ENCODE measurements at regions not wholly inside any gene's neighbourhood (a gene's known extent, or its start where the extent isn't known, plus 50 kb on each side); places are given as distances from the start of the nearest gene placed in this dataset.

- Mint-ChIP-seq H3K4me3 (ENCODE audit: unreplicated experiment) (no peak overlapping the region), H3K27me3 (ENCODE audit: low read depth, unreplicated experiment) (peaks cover 16% of the 10 kb centered on the region), H3K27ac (ENCODE audit: unreplicated experiment) (no peak overlapping the region), H3K36me3 (ENCODE audit: low read depth, unreplicated experiment) (no peaks in the 10 kb centered on the region), H3K9me3 (ENCODE audit: unreplicated experiment) (no peaks in the 10 kb centered on the region), H3K4me1 (ENCODE audit: low read depth, unreplicated experiment) (no peaks in the 10 kb centered on the region)
- Histone ChIP-seq H3K27ac (ENCODE audit: low read depth, low read length) (no peak overlapping the region), H3K4me3 (ENCODE audit: insufficient read depth, low read depth, low read length) (no peak overlapping the region), H3K9me3 (ENCODE audit: insufficient read depth, low read depth, low read length) (no peaks in the 10 kb centered on the region), H4K20me1 (ENCODE audit: insufficient read depth, low read length) (no peaks in the 10 kb centered on the region), H3K36me3 (ENCODE audit: insufficient read depth, low read length) (no peaks in the 10 kb centered on the region), H3K9ac (ENCODE audit: low read length) (no peak overlapping the region), H3K4me2 (ENCODE audit: low read length) (no peak overlapping the region), H3K4me1 (ENCODE audit: insufficient read depth, low read length) (no peaks in the 10 kb centered on the region), H2AFZ (ENCODE audit: low read depth, low read length) (no peak overlapping the region), H3K27me3 (ENCODE audit: insufficient read depth, low read length) (no peaks in the 10 kb centered on the region), H3K79me2 (ENCODE audit: insufficient read depth, low read length) (no peaks in the 10 kb centered on the region)
- FAIRE-seq (no peak), DNase-seq (ENCODE audit: low read depth) (no peak)
- no peak for TF ChIP-seq EZH2 (IDR thresholded peaks at IDR 0.05; ENCODE audit: insufficient read depth, low read length)
- TF ChIP-seq CTCF (IDR thresholded peaks at IDR 0.05; ENCODE audit: insufficient read depth, low read depth, low read length) = no peak
Observed at GRCh38 chr5:2619216-2619615, 132.3 kb downstream of the IRX2 start.

- no peak overlapping the region for H2AFZ ChIP-seq (ENCODE audit: low read depth, low read length)
- Mint-ChIP-seq H3K9me3 (ENCODE audit: unreplicated experiment) (no peaks in the 10 kb centered on the region), H3K36me3 (ENCODE audit: low read depth, unreplicated experiment) (no peaks in the 10 kb centered on the region), H3K4me3 (ENCODE audit: unreplicated experiment) (no peak overlapping the region), H3K4me1 (ENCODE audit: low read depth, unreplicated experiment) (no peaks in the 10 kb centered on the region), H3K27ac (ENCODE audit: unreplicated experiment) (no peak overlapping the region), H3K27me3 (ENCODE audit: low read depth, unreplicated experiment) (peaks cover 24% of the 10 kb centered on the region)
- no peaks in the 10 kb centered on the region for H3K4me1 ChIP-seq (ENCODE audit: insufficient read depth, low read length)
- H3K27ac ChIP-seq (ENCODE audit: low read depth, low read length) = no peak overlapping the region
- FAIRE-seq = no peak
- no peaks in the 10 kb centered on the region for H3K36me3 ChIP-seq (ENCODE audit: insufficient read depth, low read length)
- H3K9me3 ChIP-seq (ENCODE audit: insufficient read depth, low read depth, low read length) = no peaks in the 10 kb centered on the region
- no peak overlapping the region for H3K9ac ChIP-seq (ENCODE audit: low read length)
- H3K79me2 ChIP-seq (ENCODE audit: insufficient read depth, low read length) = no peaks in the 10 kb centered on the region
- H4K20me1 ChIP-seq (ENCODE audit: insufficient read depth, low read length) = no peaks in the 10 kb centered on the region
- TF ChIP-seq EZH2 (IDR thresholded peaks at IDR 0.05; ENCODE audit: insufficient read depth, low read length) (no peak), CTCF (IDR thresholded peaks at IDR 0.05; ENCODE audit: insufficient read depth, low read depth, low read length) (no peak)
- H3K27me3 ChIP-seq (ENCODE audit: insufficient read depth, low read length) = no peaks in the 10 kb centered on the region
- H3K4me3 ChIP-seq (ENCODE audit: insufficient read depth, low read depth, low read length) = no peak overlapping the region
- H3K4me2 ChIP-seq (ENCODE audit: low read length) = no peak overlapping the region
- DNase-seq (ENCODE audit: low read depth) = no peak
Observed at GRCh38 chr5:2617461-2617860, 134.0 kb downstream of the IRX2 start.

- TF ChIP-seq EZH2 (IDR thresholded peaks at IDR 0.05; ENCODE audit: insufficient read depth, low read length) (no peak), CTCF (IDR thresholded peaks at IDR 0.05; ENCODE audit: insufficient read depth, low read depth, low read length) (no peak)
- no peak overlapping the region for H3K27ac Mint-ChIP-seq (ENCODE audit: unreplicated experiment)
- Histone ChIP-seq H2AFZ (ENCODE audit: low read depth, low read length) (no peak overlapping the region), H3K9me3 (ENCODE audit: insufficient read depth, low read depth, low read length) (no peaks in the 10 kb centered on the region), H3K27me3 (ENCODE audit: insufficient read depth, low read length) (no peaks in the 10 kb centered on the region), H3K27ac (ENCODE audit: low read depth, low read length) (no peak overlapping the region), H3K4me3 (ENCODE audit: insufficient read depth, low read depth, low read length) (no peak overlapping the region), H3K36me3 (ENCODE audit: insufficient read depth, low read length) (no peaks in the 10 kb centered on the region), H3K4me2 (ENCODE audit: low read length) (no peak overlapping the region), H3K9ac (ENCODE audit: low read length) (no peak overlapping the region), H3K79me2 (ENCODE audit: insufficient read depth, low read length) (no peaks in the 10 kb centered on the region), H4K20me1 (ENCODE audit: insufficient read depth, low read length) (no peaks in the 10 kb centered on the region), H3K4me1 (ENCODE audit: insufficient read depth, low read length) (no peaks in the 10 kb centered on the region)
- no peak overlapping the region for H3K4me3 Mint-ChIP-seq (ENCODE audit: unreplicated experiment)
- no peaks in the 10 kb centered on the region for H3K4me1 Mint-ChIP-seq (ENCODE audit: low read depth, unreplicated experiment)
- DNase-seq (ENCODE audit: low read depth) = no peak
- H3K36me3 Mint-ChIP-seq (ENCODE audit: low read depth, unreplicated experiment) = no peaks in the 10 kb centered on the region
- peaks cover 22% of the 10 kb centered on the region for H3K27me3 Mint-ChIP-seq (ENCODE audit: low read depth, unreplicated experiment)
- FAIRE-seq = no peak
- H3K9me3 Mint-ChIP-seq (ENCODE audit: unreplicated experiment) = no peaks in the 10 kb centered on the region
Observed at GRCh38 chr5:2615917-2616316, 135.6 kb downstream of the IRX2 start.

All from astrocyte (in vitro differentiated cells and primary cell).